HPDE6-E6E7 (cell line): ENCODE measurements at regions not wholly inside any gene's neighbourhood (a gene's known extent, or its start where the extent isn't known, plus 50 kb on each side); places are given as distances from the start of the nearest gene placed in this dataset.
"Not testable (repeated sequence)": the region's sequence is repeated elsewhere in the genome, so short reads cannot be mapped to it uniquely, and the experiment has no call there.

Source experiments
- DNase-seq: peaks from one replicate; pipeline ENCODE4 v3.0.0; 2011; ENCODE audit warnings: missing footprints; ENCODE audit errors: extremely low spot score

DNA sequence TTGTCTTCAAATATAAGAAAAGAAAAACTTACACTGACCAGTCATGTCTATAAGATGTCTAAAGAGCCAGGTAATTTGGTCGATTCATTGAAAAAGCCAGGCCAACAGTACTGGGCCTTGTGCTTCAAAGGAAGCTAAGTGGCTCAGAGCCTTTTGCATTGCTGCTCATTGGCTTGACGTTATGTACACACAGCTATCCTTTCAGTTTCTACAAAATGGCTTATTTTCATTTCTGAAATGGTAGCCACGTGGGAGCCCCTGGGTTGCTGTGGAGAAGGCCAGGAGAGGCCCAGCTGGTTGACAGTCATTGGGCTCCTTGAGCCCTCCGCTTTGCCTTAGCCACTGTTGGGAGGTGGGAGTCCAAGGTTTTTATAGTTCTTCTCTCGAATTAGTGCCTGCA is 199.1 kb upstream of the CXorf66 start:
- DNase-seq = no peak

DNA sequence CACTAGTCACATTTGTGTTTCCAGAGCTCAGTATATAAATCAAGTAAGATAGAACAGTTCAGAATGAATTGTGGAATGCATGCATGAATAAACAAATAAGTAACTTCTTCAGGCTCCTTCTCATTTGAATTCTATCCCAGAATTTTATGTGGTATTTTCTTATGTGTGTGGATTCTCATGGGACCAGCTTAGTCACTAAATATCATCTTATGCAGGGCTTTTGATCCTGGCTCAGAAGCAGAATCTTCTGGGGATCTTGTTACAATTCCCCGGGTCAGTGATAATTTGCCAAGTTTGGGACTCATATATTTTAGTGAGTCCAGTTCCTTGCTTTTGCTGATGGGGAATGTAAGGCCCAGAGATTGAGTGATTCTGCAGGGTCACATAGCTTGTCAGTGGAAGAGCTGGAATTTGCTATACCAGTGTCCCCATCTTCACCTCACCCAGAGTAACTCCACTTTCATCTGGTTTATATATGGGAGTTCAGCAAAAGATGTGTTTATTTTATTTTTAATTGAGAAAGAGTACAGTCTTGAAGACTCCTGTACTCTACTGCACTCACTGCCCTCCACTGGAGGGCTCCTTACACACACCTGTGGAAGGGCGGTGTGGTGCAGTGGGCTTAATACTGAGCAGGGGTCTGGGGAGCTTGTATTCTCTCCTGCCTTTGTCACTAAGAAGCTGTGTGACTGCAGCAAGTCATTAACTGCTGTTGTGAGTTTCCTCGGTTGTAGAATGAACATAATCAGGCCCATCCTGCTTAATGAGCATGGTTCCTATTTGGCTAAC is 198.2 kb upstream of the CXorf66 start:
- DNase-seq = no peak

DNA sequence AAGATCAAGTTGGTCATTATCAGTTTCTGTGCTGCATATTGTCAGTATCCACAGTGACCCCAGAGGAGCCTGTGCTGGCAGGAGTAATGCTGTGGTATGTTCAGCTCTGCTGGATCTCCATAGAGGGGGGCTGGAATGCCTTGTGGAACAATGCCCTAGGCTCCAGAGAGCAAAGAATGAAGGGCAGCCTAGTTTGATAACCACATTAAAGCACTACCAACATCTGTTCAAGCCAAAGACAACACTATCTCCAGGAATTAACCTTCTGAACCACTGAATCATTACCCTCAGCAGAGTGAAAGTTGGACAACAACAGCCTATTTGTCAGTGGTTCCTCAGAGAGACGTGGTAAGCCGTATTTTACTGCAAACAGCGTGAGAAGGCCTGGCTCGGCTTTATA is 192.3 kb upstream of the CXorf66 start:
- DNase-seq = no peak

DNA sequence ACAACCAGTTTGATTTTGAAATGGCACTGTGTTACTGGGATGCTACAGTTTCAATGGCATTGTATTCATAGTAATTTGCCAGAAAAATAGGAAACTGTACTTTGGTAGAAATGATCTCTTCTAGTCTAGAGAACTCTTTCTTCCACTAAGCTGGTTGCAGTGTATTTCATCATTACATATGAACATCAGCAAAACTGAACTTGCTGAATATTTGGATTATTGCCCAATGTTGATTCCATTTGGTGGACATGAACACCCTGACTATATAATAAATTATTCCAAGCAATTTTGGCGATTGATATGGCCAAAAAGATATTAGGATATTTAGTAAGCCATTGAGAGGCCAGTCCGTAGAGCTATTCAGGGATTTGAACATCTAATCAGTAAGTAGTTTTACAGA is 191.8 kb upstream of the CXorf66 start:
- DNase-seq = no peak

DNA sequence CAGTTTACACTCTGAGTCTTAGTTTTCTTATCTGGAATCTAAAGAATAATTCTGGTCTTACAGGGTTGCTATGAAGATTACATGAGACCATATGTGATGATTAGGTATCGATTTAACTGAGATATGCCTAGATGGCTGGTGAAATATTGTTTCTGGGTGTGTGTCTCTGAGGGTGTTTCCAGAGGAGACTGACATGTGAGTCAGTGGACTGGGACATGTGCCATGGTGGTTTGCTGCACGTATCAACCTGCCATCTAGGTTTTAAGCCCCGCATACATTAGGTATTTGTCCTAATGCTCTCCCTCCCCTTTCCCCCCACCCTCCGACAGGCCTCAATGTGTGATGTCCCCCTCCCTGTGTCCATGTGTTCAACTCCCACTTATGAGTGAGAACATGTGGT is 186.0 kb upstream of the CXorf66 start:
- DNase-seq = no peak

DNA sequence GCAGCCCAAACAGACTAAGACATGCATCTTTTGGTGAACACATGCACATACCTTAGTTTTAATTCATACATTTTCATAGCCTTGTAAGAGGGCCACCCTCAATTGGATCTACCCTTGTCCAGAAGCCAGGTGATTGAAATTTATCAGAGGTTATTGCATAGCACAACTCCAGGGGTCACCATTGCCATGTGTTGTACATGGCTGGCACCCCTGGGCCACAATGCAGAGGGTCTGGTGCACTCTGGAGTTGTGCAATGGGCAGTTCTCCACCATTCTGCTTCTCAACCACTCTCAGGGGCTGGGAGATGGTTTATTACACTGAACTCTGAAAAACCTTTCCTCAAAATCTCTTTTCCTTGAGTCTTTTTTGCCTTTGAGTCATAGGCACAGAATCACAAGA is 184.4 kb upstream of the CXorf66 start:
- DNase-seq = no peak

DNA sequence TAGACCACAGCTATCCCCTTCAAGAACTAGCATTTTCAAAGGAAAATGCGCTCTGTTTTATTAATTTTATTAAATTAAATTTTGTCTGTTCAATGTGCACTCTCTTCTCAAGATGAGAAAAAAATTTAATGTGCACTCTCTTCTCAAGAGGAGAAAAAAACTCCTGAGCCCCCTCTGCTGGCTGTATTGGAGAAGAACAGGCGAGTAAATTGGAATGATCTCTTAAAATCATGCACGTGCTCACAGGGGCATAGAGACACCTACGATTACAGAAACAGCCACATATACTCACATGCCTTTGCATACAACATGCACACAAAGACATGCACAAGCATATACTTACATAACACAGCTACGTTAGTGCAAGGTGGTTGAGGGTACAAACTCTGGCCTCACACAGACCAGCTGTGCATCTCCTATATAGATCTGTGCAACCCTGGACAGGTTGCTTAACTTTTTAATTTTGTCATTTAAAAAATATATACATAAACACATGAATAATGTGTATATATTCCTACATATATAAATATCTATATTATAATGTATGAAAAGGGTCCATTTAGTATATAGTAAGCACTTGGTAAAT is 176.2 kb upstream of the CXorf66 start:
- DNase-seq = peak; percentile 52

DNA sequence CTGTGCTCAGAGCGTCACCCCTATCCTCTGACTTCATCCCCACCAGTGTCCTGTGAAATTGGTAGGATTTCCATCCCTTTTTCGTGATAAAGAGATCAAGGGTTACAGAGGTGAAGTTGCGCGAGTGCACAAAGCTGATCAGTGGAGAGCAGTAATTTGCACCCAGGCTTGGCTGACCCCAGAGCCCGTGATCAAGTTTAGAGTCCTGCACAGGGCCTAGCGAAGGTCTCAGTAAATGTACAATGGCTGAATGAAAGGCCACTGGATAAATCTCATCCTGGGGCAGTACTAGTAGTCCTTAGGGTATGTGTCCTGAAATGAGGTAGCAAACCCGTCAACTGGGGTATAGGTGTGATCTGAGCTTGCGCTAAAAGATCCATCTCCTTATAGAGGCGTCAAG is 173.2 kb upstream of the CXorf66 start:
- DNase-seq = not testable (repeated sequence)

DNA sequence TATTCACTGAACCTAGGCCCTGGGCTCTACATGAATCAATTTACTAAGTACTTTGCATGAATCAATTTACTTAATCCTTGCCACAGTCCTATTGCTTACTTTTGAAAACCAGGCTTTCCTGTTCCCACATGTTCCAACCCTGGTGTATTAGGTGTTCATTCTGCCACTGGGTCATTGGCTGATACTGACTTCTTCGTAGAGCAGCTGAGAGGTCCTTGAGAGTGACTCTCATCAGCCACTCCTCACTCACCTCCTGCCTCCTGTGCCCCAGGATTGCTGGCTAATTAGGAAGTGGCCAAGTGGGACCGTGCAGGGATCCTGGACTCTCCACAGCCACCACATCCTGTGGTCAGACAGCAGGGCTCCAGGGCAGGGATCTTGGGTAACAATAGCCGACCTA is 172.7 kb upstream of the CXorf66 start:
- not testable (repeated sequence) for DNase-seq

DNA sequence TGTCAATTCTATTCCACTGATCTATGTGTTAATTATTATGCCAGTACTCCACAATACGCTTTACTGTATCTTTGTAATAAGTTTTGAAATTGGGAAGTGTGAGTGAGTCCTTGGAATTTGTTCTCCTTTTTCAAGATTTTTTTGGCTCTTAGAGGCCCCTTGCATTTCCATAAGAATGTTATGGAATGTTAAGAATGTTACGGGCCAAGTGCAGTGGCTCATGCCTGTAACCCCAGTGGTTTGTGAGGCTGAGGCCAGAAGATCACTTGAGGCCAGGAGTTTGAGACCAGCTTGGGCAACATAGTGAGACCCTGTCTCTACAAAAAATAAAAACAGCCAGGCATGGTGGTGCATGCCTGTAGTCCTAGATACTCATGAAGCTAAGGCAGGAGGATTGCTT is 167.6 kb upstream of the CXorf66 start:
- no peak for DNase-seq

DNA sequence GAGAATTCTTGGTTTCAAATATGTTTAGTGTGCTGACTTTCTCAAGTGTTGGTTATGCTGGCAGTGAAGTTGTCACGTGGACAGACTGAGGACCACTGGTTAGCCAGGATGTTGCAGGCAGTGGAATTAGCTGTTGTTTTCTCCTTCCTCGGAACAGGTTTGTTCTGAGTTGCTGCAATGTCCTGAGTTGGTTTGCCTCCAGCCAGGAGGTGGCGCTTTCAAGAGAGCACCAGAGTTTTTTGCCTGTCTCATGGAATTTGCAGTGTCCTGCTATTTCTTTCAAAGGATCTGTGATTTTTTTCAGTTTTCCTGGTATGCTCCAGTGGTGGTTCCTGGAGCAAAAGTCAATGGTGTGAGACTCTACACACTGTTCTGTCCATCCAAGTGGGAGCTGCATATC is 158.1 kb upstream of the CXorf66 start:
- no peak for DNase-seq

DNA sequence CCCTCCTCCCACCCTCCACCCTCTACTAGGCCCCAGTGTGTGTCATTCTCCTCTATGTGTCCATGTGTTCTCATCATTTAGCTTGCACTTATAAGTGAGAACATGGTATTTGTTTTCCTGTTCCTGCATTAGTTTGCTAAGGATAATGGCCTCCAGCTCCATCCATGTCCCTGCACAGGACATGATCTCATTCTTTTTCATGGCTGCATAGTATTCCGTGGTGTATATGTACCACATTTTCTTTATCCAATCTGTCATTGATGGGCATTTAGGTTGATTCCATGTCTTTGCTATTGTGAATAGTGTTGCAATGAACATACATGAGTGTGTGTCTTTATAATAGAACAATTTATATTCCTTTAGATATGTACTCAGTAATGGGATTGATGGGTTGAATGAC is 148.7 kb upstream of the CXorf66 start:
- not testable (repeated sequence) for DNase-seq

DNA sequence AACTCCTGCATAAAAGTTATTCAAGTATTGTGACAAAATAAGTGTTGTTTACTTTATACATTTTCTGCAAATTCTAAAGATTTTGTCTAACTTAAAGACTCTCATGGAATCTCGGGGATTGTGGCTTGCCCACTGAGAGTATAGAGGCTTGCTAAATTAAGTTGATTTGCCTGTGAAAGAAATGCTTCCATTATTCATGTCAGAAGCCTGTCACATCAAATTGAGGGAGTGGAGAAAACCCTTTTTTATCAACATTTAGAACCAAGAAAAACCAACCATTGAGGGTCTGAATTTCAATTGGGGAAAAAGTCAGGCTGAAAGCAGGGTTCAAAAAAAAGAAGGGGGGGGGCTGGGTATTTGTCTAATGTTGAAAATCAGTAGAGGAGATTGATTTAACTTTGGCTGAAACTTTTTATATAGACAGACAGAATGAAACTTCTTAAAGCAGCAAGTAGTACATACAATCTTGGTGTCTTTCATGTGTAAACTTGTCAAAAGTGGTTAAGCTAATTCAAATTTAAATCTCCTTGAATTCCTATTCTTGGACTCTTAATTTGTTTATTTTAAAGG is 144.8 kb upstream of the CXorf66 start:
- no peak for DNase-seq

DNA sequence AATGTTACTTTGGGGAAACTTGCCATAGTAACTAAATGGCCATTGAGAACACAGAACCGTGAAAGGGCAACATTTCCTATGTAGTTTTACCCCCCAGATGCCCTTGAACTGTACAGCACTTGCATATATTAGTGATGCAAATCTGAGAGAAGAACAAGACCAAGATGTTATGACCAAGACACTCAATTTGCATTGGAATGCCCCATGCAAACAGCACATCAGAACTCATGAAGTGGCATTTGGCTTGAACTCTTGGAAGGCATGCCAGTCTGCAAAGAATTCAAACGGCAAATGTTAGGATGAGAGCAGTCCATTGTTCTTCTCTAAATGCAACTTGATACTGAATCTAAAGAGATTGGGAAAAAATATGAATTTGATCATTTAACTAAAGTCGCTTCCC is 139.4 kb upstream of the CXorf66 start:
- DNase-seq = no peak

DNA sequence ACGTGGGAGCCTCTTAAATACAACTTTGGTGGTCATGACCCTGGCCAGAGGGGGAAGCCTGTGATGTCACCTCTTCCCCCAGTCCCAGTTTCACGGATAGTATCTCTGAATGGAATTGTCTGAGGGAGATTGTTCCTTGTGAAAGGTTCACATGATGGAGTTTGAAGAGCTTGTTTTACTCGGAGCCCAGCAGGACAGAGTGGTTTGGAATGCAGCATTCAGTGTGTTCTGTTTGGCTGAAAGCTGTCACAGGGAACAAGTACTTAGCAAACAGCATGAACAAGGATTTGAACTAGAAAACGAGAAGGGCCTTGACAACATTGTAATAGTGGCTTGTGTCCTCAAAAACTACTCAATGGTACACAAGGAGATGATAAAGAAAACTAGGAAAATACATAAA is 133.9 kb upstream of the CXorf66 start:
- no peak for DNase-seq

DNA sequence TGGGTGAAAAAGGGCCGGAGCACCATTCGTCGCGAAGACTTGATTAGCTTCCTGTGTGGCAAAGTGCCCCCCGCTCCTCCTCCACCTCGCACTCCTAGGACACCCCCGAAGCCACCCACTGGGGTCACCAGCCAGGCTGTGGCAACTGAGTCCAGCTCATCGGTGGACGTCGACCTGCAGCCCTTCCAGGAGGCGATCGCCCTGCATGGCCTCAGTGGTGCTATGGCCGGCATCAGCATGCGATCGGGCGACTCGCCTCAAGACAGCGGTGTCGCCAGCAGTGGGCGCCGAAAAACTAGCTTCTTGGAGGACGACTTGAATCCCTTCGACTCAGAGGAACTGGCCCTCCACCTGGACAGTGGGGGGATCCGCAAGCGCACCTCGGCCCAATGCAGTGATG is 126.8 kb upstream of the CXorf66 start:
- DNase-seq = no peak

DNA sequence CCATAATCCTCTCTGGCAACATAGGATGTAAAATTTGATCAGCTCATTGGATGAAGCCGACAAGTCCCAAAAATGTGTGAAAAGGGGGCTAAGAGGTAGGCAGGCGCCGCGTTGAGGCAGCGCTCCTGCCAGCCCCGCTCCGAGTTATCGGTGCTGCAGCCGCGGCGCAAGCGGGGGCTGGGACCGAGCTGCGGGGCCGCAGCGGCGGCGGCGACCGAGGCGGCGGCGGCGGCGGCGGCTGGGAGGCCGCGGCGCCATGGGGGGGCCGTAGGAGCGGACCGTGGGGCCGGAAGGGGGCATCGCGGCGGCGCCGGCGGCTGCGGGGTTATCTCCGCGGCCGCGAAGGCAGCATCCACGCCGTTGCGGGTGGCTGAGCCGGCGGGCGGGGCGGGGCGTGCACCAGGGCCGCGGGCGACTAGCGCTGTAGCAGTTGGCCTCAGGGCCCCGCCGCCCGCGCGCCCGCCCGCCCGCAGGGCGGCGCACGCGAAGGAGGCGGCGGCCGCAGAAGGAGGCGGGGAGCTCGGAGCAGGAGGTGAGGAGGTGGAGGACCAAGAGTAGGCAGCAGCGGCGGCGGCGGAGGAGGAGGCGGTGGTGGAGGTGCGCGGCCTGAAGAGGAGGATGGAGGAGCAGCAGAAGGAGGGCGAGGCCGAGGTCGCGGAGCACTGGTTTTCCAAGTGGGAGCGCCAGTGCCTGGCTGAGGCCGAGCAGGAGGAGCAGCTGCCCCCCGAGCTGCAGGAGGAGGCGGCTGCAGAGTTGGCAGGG is 126.0 kb upstream of the CXorf66 start:
- DNase-seq = no peak

DNA sequence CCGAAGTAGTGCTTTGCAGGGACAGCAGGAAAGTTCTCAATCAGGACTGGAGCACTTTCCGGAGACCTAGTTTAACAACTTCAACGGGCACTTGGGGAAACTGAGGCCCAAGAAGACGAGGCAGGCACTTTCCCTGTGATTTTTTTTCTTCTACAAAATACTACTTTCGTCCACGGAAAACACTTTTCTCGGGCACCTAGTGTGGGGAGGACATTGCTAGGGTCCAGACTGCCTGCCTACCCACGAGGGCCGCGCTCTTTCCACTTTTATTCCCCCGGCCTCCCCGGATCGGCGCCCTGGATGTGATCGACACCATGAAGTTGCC is 125.4 kb upstream of the CXorf66 start:
- DNase-seq = no peak

DNA sequence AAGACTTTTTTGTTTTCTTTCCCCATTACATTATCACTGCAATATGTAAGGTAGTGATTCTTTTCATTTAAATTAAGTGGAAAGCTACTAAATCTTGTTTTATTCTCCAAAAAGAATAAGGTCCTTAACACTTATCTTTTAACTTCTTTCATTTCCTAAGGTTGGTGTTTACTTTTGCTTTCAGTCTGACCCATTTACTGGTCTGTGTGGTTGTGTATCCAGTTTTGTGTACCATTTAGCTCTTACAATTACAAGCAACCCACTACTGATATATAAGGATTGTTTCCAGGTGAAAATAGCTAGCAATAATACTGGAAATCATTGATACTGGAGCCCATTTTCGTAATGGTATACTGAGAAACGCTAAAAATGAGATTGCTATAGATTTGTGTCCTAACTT is 123.1 kb upstream of the CXorf66 start:
- DNase-seq = no peak

DNA sequence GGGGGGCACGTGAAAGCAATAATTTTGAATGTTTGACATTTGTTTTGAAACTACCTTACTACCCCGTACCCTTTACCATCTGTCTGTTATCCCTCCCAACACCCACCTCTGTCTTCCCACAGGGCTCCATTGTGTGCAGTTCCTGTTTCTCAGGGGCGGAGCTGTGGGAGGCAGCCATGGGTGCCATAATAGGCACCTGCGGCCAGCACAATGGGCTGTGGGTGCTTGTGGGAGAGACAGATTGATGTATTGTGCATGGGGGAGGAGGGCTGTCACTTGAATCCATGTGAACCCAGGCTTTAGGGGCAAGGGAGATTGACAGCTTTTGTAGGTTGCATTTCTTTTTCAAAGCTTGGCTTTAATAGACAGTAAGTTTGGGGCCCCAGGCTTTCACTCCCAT is 122.6 kb upstream of the CXorf66 start:
- DNase-seq = no peak

DNA sequence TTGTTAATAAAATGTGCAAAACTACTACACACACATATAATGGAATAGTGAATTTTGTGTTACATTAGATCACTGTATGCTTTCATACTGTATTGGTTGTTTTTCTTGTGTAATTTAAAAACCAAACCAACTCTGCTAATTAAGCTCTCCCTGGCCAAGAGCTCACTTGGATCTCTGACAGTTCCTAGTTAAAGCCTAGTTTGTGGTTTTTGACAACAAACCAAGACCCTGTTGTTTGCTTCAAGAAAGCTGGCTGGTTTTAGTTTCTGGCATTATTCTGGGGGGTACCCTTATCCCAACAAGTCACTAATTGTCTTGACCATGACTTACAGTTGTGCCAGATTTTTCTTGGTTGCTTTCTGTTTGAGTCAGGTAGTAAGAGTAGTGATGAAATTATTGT is 121.4 kb upstream of the CXorf66 start:
- DNase-seq = no peak

DNA sequence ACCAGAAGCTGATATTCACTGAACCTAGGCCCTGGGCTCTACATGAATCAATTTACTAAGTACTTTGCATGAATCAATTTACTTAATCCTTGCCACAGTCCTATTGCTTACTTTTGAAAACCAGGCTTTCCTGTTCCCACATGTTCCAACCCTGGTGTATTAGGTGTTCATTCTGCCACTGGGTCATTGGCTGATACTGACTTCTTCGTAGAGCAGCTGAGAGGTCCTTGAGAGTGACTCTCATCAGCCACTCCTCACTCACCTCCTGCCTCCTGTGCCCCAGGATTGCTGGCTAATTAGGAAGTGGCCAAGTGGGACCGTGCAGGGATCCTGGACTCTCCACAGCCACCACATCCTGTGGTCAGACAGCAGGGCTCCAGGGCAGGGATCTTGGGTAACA is 109.5 kb upstream of the CXorf66 start:
- DNase-seq = not testable (repeated sequence)

DNA sequence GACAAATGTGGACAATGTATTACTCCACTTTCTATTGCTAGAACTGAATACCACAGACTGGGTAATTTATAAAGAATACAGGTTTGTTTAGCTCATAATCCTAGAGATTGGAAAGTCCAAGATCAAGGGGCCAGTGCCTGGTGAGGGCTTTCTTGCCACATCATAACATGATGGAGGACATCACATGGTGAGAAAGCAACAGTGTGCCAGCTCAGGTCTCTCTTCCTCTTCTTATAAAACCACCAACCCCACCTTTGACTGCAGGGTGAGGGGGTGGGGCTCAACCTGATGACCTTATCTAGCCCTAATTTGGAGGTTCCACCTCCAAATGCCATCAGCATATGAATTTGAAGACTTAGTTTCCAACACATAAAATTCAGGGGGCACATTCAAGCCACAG is 105.7 kb upstream of the CXorf66 start:
- DNase-seq = no peak
